GM12873 (cell line): ENCODE measurements at regions not wholly inside any gene's neighbourhood (a gene's known extent, or its start where the extent isn't known, plus 50 kb on each side); places are given as distances from the start of the nearest gene placed in this dataset.

Experiments used
- TF ChIP-seq, protein P1 (sequence below): IDR thresholded peaks from 2 replicates; pipeline ENCODE4 v1.5.1; 2012; ENCODE audit warnings: low read depth, mild to moderate bottlenecking, moderate library complexity, low read length, control low read depth; ENCODE audit not compliant: insufficient read depth; ENCODE audit errors: missing control alignments

DNA sequence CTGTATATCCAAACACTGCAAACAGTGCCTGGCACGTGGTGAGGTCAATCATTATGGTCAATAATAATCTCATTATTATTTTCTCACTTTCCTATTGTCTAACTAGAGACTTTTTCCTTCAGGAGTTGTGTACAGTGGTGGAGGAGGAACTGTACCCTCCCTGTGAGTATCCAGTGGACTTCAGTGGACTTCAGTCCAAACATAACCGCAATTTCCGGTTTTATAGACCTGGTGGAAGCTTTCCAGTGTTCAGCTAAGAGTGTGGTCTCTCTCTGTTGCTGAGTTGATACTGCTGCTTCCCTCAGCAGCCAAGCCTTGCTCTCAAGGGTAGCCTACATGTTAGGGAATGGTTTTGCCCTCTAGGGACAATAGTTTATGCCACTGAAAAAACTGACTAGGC, 447.1 kb downstream of the TMEM182 start:
- TF ChIP-seq, protein P1, sequence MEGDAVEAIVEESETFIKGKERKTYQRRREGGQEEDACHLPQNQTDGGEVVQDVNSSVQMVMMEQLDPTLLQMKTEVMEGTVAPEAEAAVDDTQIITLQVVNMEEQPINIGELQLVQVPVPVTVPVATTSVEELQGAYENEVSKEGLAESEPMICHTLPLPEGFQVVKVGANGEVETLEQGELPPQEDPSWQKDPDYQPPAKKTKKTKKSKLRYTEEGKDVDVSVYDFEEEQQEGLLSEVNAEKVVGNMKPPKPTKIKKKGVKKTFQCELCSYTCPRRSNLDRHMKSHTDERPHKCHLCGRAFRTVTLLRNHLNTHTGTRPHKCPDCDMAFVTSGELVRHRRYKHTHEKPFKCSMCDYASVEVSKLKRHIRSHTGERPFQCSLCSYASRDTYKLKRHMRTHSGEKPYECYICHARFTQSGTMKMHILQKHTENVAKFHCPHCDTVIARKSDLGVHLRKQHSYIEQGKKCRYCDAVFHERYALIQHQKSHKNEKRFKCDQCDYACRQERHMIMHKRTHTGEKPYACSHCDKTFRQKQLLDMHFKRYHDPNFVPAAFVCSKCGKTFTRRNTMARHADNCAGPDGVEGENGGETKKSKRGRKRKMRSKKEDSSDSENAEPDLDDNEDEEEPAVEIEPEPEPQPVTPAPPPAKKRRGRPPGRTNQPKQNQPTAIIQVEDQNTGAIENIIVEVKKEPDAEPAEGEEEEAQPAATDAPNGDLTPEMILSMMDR, result no peak

DNA sequence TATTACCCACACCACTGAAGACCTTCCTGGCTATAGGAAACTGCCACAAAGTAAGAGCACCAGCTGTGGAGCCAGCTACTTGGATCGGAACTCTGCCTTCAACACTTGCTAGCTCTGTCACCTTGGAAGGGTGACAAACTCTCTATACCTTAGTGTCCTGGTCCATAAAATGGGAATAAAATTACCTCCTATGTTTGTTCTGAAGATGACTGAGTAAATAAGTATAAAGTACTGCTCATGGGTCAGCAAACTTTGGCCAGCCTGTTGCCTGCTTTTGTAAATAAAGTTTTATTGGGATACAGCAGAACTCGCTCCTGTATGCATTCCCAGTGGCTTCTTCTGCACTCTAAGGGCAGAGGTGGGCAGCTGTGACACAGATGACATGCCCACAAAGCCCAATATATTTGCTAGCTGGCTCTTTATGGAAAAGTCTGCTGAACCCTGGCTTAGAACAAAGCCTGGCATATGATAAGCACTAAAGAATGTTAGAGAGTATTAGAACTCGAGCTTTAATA, 451.3 kb downstream of the TMEM182 start:
- TF ChIP-seq, protein P1, result no peak

DNA sequence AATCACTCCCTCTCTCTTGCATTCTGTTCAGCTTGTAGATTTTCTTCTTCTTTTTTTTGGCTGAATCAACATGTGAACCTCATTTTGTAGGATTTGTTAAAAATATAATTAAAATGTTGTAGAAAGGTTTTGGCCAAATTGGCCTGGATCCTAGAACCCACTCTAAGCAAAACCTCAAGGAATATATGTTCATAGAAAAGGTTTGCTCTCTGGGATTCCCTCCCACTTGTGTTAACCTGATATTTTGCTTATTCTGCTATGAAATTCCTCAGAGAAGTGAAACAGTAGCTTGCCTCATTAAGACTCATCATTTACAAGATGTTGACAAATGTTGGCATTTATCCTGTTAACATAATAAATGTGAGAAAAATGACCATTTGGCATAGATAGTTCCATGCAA, 456.7 kb downstream of the TMEM182 start:
- TF ChIP-seq, protein P1, result no peak

DNA sequence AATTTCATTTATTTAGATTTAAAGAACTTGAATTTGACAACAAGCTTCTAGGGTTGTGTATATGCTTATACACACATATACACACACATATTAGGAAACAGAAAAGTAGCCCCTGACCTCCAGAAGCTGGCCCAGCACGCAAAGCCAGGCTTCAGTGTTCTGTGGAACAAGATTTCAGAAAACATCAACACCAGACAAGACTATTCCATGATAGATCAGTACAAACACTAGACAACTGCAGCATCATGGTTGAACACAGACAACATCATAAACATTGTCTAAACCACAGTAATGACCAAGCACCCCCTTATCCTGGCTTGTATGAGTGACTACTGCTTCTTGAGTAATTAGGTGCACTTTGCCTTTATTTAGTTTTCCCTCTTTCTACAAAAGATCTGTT, 457.6 kb downstream of the TMEM182 start:
- TF ChIP-seq, protein P1, result no peak

DNA sequence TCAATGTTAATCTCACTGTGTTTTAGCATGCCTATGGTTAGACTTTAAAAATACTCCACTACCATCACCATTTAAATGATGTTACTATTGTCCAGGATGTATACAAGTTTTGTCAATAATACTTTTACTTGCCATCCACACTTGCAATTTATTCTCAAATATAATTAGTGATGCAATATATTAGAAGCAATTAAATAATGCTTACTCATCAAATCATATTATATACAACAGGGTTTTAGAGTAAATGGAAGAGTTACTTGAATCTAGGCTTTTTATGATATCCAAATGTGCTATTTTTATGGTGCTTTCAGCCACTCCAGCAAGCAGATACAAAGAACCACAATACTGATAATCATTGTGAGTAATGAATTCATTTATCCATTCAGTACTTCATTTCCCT, 461.1 kb downstream of the TMEM182 start:
- TF ChIP-seq, protein P1, result no peak

DNA sequence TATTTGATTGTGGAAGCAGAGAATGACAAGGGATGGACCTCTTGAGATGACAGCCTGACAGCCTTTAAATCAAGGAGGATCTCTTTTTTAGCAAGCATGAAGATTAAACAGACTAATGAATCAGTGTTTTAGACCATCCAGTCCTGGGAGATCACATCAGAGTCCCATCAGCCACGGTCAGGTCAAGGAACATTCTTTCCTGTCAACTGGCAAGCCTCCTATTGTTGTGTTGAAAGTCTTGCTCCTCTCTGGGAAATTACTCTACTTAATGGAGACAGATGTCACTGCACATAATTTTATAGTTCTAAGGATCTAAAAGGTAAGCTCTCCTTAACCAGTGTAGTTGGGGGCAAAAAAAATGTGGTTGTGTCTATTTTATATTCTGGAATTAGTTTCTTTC, 469.0 kb downstream of the TMEM182 start:
- TF ChIP-seq, protein P1, result no peak

DNA sequence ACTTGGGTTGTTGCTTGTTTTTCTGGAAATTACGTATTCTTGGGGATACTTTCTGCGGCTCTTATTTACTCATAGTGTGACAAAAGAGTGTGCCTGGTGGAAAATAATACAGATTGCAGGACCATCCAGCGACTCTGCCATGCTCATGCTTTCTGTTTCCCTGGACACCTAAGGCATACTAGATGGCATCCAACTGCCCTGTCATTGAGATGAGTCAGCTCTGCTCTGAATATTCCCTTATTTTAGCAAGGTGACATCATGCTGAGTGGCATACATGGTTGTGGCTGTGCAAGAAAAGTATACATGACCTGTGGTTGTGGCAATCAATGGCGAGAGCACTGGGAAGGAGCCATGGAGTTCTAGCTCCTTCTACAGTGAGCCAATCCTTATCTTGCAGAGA, 471.0 kb downstream of the TMEM182 start:
- TF ChIP-seq, protein P1, result no peak
